ENCODE measurements at regions not wholly inside any gene's neighbourhood (a gene's known extent, or its start where the extent isn't known, plus 50 kb on each side); places are given as distances from the start of the nearest gene placed in this dataset.

DNA sequence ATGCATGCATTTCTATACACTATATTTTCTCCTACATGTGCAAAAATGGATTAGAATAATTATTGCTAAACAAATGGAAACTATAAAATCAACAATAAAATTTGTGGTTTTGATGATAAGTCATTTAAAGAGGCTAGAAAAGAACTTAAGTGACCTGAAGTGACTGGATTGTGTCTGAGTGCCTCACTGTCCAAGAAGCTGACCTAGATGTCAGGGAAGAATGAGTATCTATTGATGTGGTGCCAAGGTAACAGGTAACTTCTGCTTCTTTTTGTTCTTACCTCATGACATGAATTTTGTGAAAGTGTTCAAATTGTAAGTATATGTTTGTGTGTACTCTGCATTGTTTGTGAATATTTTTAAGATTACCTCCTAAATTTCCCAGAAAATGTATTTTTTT, 1623.9 kb upstream of the ACVR2A start:
- DNase-seq (ENCODE audit: low read depth, low spot score): no peak

More for the DNA sequence above, 1623.9 kb upstream of the ACVR2A start:
- CTCF ChIA-PET: no interaction called here
- Histone ChIP-seq H3K9me2 (ENCODE audit: insufficient read depth) (no peaks in the 10 kb centered on the region; the same call in 1 of the 2 replicates), H3K4me3 (replicated peaks in 1 of 2; ENCODE audit: low read depth in 1 of 2, low read length in 2 of 2) (no peak overlapping the region), H3K4me2 (ENCODE audit: low read length) (no peak overlapping the region), H3K27me3 (ENCODE audit: insufficient read depth, low read length) (no peaks in the 10 kb centered on the region), H2AFZ (ENCODE audit: low read depth, low read length, poor library complexity, severe bottlenecking) (no peak overlapping the region), H3K36me3 (ENCODE audit: control insufficient read depth in 1 of 2, insufficient read depth in 2 of 2, low read length in 2 of 2) (no peaks in the 10 kb centered on the region), H3K27ac (ENCODE audit: low read depth, low read length) (no peak overlapping the region), H3K4me1 (ENCODE audit: control insufficient read depth in 1 of 2, insufficient read depth in 2 of 2, low read length in 2 of 2) (no peaks in the 10 kb centered on the region), H3K9ac (ENCODE audit: low read length) (no peak overlapping the region), H3K9me3 (ENCODE audit: control insufficient read depth in 1 of 2, insufficient read depth in 1 of 2, low read depth in 1 of 2, low read length in 2 of 2) (no peaks in the 10 kb centered on the region), H4K20me1 (ENCODE audit: insufficient read depth) (no peaks in the 10 kb centered on the region), H3K79me2 (ENCODE audit: insufficient read depth, low read length) (no peaks in the 10 kb centered on the region)
- RAD21 ChIA-PET (ENCODE audit: low non-redundant PET in 1 of 2, low total read pairs in 2 of 2, uncharacterized antibody in 2 of 2, unreplicated experiment in 2 of 2): no interaction called here
- POLR2A ChIA-PET: no interaction called here
- intact Hi-C loops (cut with micrococcal nuclease): no loop called here
- ATAC-seq: no peak
- BruUV-seq (replicated peaks): no TSS peak
- no peak for TF ChIP-seq EGR1 (IDR thresholded peaks at IDR 0.05; ENCODE audit: low read depth)
- TF ChIP-seq SIN3A (IDR thresholded peaks at IDR 0.05; ENCODE audit: low read depth): no peak
- no peak for TF ChIP-seq RAD21 (IDR thresholded peaks at IDR 0.05; ENCODE audit: low read depth)
- no peak for TF ChIP-seq SP1 (IDR thresholded peaks at IDR 0.05; ENCODE audit: low read depth)
- no peak for TF ChIP-seq POLR2A (IDR thresholded peaks at IDR 0.05; ENCODE audit: borderline replicate concordance, extremely low read depth, insufficient read depth, insufficient read length)
- TF ChIP-seq, protein P1, sequence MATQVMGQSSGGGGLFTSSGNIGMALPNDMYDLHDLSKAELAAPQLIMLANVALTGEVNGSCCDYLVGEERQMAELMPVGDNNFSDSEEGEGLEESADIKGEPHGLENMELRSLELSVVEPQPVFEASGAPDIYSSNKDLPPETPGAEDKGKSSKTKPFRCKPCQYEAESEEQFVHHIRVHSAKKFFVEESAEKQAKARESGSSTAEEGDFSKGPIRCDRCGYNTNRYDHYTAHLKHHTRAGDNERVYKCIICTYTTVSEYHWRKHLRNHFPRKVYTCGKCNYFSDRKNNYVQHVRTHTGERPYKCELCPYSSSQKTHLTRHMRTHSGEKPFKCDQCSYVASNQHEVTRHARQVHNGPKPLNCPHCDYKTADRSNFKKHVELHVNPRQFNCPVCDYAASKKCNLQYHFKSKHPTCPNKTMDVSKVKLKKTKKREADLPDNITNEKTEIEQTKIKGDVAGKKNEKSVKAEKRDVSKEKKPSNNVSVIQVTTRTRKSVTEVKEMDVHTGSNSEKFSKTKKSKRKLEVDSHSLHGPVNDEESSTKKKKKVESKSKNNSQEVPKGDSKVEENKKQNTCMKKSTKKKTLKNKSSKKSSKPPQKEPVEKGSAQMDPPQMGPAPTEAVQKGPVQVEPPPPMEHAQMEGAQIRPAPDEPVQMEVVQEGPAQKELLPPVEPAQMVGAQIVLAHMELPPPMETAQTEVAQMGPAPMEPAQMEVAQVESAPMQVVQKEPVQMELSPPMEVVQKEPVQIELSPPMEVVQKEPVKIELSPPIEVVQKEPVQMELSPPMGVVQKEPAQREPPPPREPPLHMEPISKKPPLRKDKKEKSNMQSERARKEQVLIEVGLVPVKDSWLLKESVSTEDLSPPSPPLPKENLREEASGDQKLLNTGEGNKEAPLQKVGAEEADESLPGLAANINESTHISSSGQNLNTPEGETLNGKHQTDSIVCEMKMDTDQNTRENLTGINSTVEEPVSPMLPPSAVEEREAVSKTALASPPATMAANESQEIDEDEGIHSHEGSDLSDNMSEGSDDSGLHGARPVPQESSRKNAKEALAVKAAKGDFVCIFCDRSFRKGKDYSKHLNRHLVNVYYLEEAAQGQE (IDR thresholded peaks at IDR 0.05; ENCODE audit: low read depth): no peak
- TF ChIP-seq TCF7L2 (IDR thresholded peaks at IDR 0.05; ENCODE audit: borderline replicate concordance, extremely low read depth, insufficient read depth, insufficient read length): no peak
- no peak for TF ChIP-seq ZBTB33 (IDR thresholded peaks at IDR 0.05; ENCODE audit: extremely low read depth, insufficient replicate concordance, low read length)
- no peak for TF ChIP-seq SRF (IDR thresholded peaks at IDR 0.05; ENCODE audit: low read depth)
- no peak for TF ChIP-seq CBX3 (IDR thresholded peaks at IDR 0.05; ENCODE audit: low read depth)
- TF ChIP-seq, protein P2, sequence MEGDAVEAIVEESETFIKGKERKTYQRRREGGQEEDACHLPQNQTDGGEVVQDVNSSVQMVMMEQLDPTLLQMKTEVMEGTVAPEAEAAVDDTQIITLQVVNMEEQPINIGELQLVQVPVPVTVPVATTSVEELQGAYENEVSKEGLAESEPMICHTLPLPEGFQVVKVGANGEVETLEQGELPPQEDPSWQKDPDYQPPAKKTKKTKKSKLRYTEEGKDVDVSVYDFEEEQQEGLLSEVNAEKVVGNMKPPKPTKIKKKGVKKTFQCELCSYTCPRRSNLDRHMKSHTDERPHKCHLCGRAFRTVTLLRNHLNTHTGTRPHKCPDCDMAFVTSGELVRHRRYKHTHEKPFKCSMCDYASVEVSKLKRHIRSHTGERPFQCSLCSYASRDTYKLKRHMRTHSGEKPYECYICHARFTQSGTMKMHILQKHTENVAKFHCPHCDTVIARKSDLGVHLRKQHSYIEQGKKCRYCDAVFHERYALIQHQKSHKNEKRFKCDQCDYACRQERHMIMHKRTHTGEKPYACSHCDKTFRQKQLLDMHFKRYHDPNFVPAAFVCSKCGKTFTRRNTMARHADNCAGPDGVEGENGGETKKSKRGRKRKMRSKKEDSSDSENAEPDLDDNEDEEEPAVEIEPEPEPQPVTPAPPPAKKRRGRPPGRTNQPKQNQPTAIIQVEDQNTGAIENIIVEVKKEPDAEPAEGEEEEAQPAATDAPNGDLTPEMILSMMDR (IDR thresholded peaks at IDR 0.05 in 2 of 3, conservative IDR thresholded peaks at IDR 0.05 in 1 of 3; ENCODE audit: borderline replicate concordance in 1 of 3, insufficient read depth in 1 of 3, low read depth in 2 of 3, low read length in 2 of 3): no peak
- TF ChIP-seq ZFX (IDR thresholded peaks at IDR 0.05): no peak
- TF ChIP-seq POLR2AphosphoS5 (IDR thresholded peaks at IDR 0.05; ENCODE audit: low read depth, low read length): no peak
- TF ChIP-seq EZH2 (IDR thresholded peaks at IDR 0.05): no peak
- TF ChIP-seq EZH2phosphoT487 (IDR thresholded peaks at IDR 0.05; ENCODE audit: borderline replicate concordance): no peak
